GM12875 (cell line): ENCODE measurements at regions not wholly inside any gene's neighbourhood (a gene's known extent, or its start where the extent isn't known, plus 50 kb on each side); places are given as distances from the start of the nearest gene placed in this dataset.
A peak's percentile ranks its signal among the peaks of the same experiment; 100 is the strongest.

Experiments used
- H3K4me3 ChIP-seq: one replicate; pipeline ENCODE4 v1.5.1; 2011; ENCODE audit warnings: low read depth, low read length, control low read depth
- TF ChIP-seq, protein P1 (sequence below): IDR thresholded peaks from 2 replicates; pipeline ENCODE4 v1.5.1; 2011; ENCODE audit warnings: low read depth, mild to moderate bottlenecking, control low read depth, inconsistent platforms, low read length, moderate library complexity, borderline replicate concordance; ENCODE audit not compliant: insufficient read depth

GRCh38 chr20:39431091-39431880, 469.1 kb downstream of the DHX35 start:
- H3K4me3 ChIP-seq, result no peak overlapping the region
- TF ChIP-seq, protein P1, sequence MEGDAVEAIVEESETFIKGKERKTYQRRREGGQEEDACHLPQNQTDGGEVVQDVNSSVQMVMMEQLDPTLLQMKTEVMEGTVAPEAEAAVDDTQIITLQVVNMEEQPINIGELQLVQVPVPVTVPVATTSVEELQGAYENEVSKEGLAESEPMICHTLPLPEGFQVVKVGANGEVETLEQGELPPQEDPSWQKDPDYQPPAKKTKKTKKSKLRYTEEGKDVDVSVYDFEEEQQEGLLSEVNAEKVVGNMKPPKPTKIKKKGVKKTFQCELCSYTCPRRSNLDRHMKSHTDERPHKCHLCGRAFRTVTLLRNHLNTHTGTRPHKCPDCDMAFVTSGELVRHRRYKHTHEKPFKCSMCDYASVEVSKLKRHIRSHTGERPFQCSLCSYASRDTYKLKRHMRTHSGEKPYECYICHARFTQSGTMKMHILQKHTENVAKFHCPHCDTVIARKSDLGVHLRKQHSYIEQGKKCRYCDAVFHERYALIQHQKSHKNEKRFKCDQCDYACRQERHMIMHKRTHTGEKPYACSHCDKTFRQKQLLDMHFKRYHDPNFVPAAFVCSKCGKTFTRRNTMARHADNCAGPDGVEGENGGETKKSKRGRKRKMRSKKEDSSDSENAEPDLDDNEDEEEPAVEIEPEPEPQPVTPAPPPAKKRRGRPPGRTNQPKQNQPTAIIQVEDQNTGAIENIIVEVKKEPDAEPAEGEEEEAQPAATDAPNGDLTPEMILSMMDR, result no peak

- TF ChIP-seq, protein P1, result no peak
- H3K4me3 ChIP-seq, result no peak overlapping the region
These were observed 467.6 kb downstream of the DHX35 start for GRCh38 chr20:39429726-39430125.

DNA sequence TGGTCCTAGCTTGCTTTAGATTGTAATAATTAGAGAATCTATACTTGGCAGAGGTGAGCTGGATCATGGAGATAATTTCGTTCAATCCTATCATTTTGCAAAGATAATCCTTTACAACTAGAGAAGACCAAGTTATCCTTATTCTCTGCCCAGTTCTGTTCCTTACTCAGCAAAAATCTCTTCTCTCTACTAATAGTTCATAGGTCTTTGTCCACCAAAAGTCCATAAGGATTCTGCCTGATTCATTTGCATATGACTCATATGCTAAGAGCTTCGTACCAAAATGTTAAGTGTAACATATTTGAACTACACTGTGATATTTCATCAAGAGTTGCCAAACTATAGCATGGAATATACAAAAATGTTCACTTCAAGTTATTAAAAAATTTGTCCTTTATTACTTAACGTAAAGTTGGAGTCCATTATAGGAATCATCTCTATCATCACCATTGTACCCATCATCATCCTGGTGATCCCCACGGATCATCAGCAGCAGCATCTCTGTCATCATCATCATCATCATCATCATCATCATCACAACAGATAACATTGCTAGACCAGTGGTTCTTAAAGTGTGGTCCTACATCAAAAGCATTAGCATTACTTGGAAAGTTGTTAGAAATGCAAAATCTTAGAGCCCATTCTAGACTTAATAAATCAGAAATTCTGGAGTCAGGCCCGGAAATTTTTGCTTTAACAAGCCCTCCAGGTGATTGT, 463.0 kb downstream of the DHX35 start:
- TF ChIP-seq, protein P1, result no peak
- H3K4me3 ChIP-seq, result no peak overlapping the region

DNA sequence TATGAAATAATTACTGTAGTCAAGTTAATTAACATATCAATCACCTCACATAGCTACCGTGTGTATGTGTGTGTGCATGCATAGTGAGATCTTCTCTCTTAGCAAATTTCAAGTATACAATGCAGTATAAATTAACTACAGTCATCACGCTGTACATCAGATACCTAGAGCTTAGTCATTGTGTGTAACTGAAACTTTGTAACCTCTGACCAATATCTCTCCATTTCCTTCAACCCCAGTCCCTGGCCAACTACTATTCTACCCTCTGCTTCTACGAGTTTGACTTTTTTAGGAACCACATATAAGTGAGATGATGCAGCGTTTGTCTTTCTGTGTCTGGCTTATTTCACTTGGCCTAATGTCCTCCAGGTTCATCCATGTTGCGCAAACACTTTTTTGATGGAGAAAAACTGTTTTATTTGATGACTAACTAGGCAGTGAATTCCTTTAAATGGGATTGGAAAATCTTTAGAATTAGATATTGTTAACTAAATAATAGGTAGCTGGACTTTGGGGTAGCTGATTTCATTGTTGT, 459.5 kb downstream of the DHX35 start:
- no peak overlapping the region for H3K4me3 ChIP-seq
- TF ChIP-seq, protein P1, result no peak

- TF ChIP-seq, protein P1, result no peak
- no peak overlapping the region for H3K4me3 ChIP-seq
These were observed 449.9 kb downstream of the DHX35 start for GRCh38 chr20:39412091-39412490.

DNA sequence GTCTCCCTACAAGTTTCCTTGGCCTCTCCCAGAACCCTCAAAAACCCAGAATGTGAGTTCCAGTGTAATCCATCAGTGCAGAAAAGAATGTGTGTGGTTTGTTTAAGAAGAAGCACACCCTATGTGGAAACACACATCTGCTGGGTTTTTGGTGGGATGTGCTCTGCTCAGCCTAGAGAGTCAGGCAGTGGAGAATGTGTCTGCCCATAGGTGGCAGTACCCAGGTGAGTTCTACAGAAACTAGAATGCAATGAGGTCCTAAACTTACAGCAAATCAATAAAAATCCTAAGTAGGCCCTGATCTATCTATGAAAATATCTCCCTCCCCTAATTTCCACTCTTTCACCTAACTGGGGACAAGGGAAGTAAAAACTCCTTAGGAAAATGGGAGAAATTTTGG, 437.3 kb downstream of the DHX35 start:
- no peak overlapping the region for H3K4me3 ChIP-seq
- TF ChIP-seq, protein P1, result peak; percentile 17; the same call in 1 of the 2 replicates

DNA sequence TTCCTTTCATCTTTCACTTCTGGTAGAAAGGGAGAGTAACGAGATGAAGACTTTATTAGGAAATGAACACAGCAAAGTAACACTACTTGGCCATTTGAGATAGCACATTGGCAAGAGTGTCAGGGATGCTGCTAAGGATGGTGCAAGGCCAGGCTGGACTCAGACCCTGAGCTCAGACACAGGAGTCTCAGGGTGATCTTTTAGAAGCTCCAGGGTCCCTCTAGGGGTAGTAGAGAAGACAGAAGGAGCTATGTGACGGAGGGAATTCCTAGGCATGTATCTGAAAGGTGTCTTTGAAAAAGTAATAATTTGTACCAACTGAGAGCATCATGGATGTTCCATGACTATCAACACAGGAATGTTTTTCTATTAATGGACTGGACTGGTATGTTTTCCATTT, 436.5 kb downstream of the DHX35 start:
- H3K4me3 ChIP-seq, result no peak overlapping the region
- TF ChIP-seq, protein P1, result 0 out of 2 replicates have a peak, but pooled peaks have one; percentile 13
